ENCODE measurements at regions not wholly inside any gene's neighbourhood (a gene's known extent, or its start where the extent isn't known, plus 50 kb on each side); places are given as distances from the start of the nearest gene placed in this dataset.

- intact Hi-C loops (cut with DNase I): no loop called here
- no peak for TF ChIP-seq CTCF (IDR thresholded peaks at IDR 0.05)
- DNase-seq (no peak), ATAC-seq (no peak)
- Histone ChIP-seq H3K27me3 (no peaks in the 10 kb centered on the region), H3K4me3 (no peak overlapping the region), H3K4me1 (no peaks in the 10 kb centered on the region), H3K9me3 (no peaks in the 10 kb centered on the region), H3K27ac (no peak overlapping the region), H3K36me3 (no peaks in the 10 kb centered on the region)
These were observed 161.0 kb downstream of the KLF12 start for GRCh38 chr13:73973156-73973555.

- no peak for TF ChIP-seq CTCF (IDR thresholded peaks at IDR 0.05)
- DNase-seq: no peak
- H3K9me3 ChIP-seq: no peaks in the 10 kb centered on the region
- intact Hi-C loops (cut with DNase I): no loop called here
- H3K27me3 ChIP-seq: no peaks in the 10 kb centered on the region
- no peak overlapping the region for H3K27ac ChIP-seq
- H3K4me1 ChIP-seq: no peaks in the 10 kb centered on the region
- no peak overlapping the region for H3K4me3 ChIP-seq
- no peak for ATAC-seq
- H3K36me3 ChIP-seq: no peaks in the 10 kb centered on the region
These were observed 161.7 kb downstream of the KLF12 start for GRCh38 chr13:73972545-73972944.

GRCh38 chr13:73971481-73971880 lies 162.7 kb downstream of the KLF12 start:
- no peak for DNase-seq
- H3K9me3 ChIP-seq: no peaks in the 10 kb centered on the region
- intact Hi-C loops (cut with DNase I): no loop called here
- H3K27me3 ChIP-seq: no peaks in the 10 kb centered on the region
- H3K36me3 ChIP-seq: no peaks in the 10 kb centered on the region
- no peak overlapping the region for H3K4me3 ChIP-seq
- no peak for TF ChIP-seq CTCF (IDR thresholded peaks at IDR 0.05)
- H3K27ac ChIP-seq: no peak overlapping the region
- no peak for ATAC-seq
- H3K4me1 ChIP-seq: no peaks in the 10 kb centered on the region

- Histone ChIP-seq H3K9me3 (no peaks in the 10 kb centered on the region), H3K4me1 (no peaks in the 10 kb centered on the region), H3K27me3 (no peaks in the 10 kb centered on the region), H3K4me3 (no peak overlapping the region), H3K36me3 (no peaks in the 10 kb centered on the region), H3K27ac (no peak overlapping the region)
- no peak for TF ChIP-seq CTCF (IDR thresholded peaks at IDR 0.05)
- intact Hi-C loops (cut with DNase I): no loop called here
- ATAC-seq (no peak), DNase-seq (no peak)
These were observed 163.7 kb downstream of the KLF12 start for GRCh38 chr13:73970421-73971055.

- H3K4me3 ChIP-seq: no peak overlapping the region
- no peaks in the 10 kb centered on the region for H3K9me3 ChIP-seq
- intact Hi-C loops (cut with DNase I): no loop called here
- no peak overlapping the region for H3K27ac ChIP-seq
- no peak for TF ChIP-seq CTCF (IDR thresholded peaks at IDR 0.05)
- no peaks in the 10 kb centered on the region for H3K36me3 ChIP-seq
- no peaks in the 10 kb centered on the region for H3K27me3 ChIP-seq
- ATAC-seq (no peak), DNase-seq (no peak)
- no peaks in the 10 kb centered on the region for H3K4me1 ChIP-seq
These were observed 166.6 kb downstream of the KLF12 start for GRCh38 chr13:73967397-73968165.

Measured in upper lobe of right lung (tissue), 1 donor.